GM12873 (cell line): ENCODE measurements at regions not wholly inside any gene's neighbourhood (a gene's known extent, or its start where the extent isn't known, plus 50 kb on each side); places are given as distances from the start of the nearest gene placed in this dataset.

Source experiments
- TF ChIP-seq, protein P1 (sequence below): IDR thresholded peaks from 2 replicates; pipeline ENCODE4 v1.5.1; 2012; ENCODE audit warnings: low read depth, mild to moderate bottlenecking, moderate library complexity, low read length, control low read depth; ENCODE audit not compliant: insufficient read depth; ENCODE audit errors: missing control alignments

- TF ChIP-seq, protein P1, sequence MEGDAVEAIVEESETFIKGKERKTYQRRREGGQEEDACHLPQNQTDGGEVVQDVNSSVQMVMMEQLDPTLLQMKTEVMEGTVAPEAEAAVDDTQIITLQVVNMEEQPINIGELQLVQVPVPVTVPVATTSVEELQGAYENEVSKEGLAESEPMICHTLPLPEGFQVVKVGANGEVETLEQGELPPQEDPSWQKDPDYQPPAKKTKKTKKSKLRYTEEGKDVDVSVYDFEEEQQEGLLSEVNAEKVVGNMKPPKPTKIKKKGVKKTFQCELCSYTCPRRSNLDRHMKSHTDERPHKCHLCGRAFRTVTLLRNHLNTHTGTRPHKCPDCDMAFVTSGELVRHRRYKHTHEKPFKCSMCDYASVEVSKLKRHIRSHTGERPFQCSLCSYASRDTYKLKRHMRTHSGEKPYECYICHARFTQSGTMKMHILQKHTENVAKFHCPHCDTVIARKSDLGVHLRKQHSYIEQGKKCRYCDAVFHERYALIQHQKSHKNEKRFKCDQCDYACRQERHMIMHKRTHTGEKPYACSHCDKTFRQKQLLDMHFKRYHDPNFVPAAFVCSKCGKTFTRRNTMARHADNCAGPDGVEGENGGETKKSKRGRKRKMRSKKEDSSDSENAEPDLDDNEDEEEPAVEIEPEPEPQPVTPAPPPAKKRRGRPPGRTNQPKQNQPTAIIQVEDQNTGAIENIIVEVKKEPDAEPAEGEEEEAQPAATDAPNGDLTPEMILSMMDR = no peak
These were observed 50.7 kb upstream of the RHOU start for GRCh38 chr1:228684607-228685006.

- TF ChIP-seq, protein P1 = no peak
These were observed 50.1 kb upstream of the RHOU start for GRCh38 chr1:228685081-228685660.
